Bronchial epithelial cell (primary cell): ENCODE measurements at regions not wholly inside any gene's neighbourhood (a gene's known extent, or its start where the extent isn't known, plus 50 kb on each side); places are given as distances from the start of the nearest gene placed in this dataset.
A peak's percentile ranks its signal among the peaks of the same experiment; 100 is the strongest.

ENCODE experiments used
- DNase-seq: peaks from one replicate; pipeline ENCODE4 v3.0.0-alpha.2; 2010; ENCODE audit warnings: low read depth
- FAIRE-seq: peaks from 2 replicates; lab custom pipeline; 2011; peaks lifted over from hg19 to GRCh38; lab: Jason Lieb, UNC
- H3K27me3 ChIP-seq: 2 replicates; pipeline ENCODE4 v1.5.1; 2011; ENCODE audit warnings: low read length; ENCODE audit not compliant: control insufficient read depth, insufficient read depth
- H3K36me3 ChIP-seq: 2 replicates; pipeline ENCODE4 v1.5.1; 2011; ENCODE audit warnings: low read length; ENCODE audit not compliant: control insufficient read depth, insufficient read depth
- H3K4me3 ChIP-seq: 2 replicates; pipeline ENCODE4 v1.5.1; 2011; ENCODE audit warnings: mild to moderate bottlenecking, low read depth, low read length, control low read depth
- TF ChIP-seq, protein P1 (sequence below): IDR thresholded peaks from 2 replicates; pipeline ENCODE4 v1.5.1; 2011; ENCODE audit warnings: mild to moderate bottlenecking, moderate library complexity, low read length, control low read depth, inconsistent platforms; ENCODE audit not compliant: insufficient read depth, severe bottlenecking

DNA sequence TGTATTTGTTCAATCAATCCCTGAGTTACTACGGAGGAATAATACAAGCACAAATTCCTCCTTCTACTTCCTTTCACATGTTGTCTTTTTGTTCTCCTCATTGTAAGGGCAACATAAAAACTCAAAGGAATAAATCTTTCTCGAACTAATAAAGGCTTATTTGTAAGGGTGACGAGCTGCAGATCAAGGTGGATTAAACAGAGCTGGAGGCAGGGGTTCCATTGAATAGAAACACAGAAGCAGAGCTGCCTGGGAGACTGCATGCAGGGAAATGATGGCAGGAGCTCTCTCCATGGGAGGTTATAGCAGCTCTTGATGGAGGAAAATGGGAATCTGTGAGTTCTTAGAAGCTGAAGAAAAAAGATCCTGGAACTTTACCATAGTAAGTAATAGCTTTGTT lies 160.2 kb downstream of the CYYR1 start:
- H3K4me3 ChIP-seq: no peak overlapping the region
- FAIRE-seq: no peak
- no peaks in the 10 kb centered on the region for H3K27me3 ChIP-seq
- TF ChIP-seq, protein P1, sequence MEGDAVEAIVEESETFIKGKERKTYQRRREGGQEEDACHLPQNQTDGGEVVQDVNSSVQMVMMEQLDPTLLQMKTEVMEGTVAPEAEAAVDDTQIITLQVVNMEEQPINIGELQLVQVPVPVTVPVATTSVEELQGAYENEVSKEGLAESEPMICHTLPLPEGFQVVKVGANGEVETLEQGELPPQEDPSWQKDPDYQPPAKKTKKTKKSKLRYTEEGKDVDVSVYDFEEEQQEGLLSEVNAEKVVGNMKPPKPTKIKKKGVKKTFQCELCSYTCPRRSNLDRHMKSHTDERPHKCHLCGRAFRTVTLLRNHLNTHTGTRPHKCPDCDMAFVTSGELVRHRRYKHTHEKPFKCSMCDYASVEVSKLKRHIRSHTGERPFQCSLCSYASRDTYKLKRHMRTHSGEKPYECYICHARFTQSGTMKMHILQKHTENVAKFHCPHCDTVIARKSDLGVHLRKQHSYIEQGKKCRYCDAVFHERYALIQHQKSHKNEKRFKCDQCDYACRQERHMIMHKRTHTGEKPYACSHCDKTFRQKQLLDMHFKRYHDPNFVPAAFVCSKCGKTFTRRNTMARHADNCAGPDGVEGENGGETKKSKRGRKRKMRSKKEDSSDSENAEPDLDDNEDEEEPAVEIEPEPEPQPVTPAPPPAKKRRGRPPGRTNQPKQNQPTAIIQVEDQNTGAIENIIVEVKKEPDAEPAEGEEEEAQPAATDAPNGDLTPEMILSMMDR: no peak
- no peaks in the 10 kb centered on the region for H3K36me3 ChIP-seq
- DNase-seq: no peak

DNA sequence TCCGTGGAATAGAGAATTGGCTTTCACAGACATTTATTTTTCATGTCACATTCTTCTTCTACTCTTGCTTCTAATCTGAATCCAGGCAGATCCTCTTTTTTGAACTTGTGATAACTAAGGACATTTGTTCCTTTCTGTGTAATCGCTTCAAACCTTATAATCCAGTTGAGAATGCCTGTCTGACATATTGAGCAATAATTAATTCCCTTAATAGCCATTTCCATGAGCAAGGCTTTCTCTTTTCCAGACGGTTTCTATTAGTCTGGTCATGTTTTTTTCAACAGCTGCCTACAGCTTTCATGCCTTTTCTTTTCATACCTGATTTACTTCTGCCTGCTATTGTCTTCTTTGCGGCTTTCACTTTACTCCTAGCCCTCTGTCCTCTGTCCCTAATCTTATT lies 163.4 kb downstream of the CYYR1 start:
- Histone ChIP-seq H3K4me3 (no peak overlapping the region), H3K27me3 (no peaks in the 10 kb centered on the region), H3K36me3 (no peaks in the 10 kb centered on the region)
- DNase-seq (no peak), FAIRE-seq (no peak)
- TF ChIP-seq, protein P1: no peak

DNA sequence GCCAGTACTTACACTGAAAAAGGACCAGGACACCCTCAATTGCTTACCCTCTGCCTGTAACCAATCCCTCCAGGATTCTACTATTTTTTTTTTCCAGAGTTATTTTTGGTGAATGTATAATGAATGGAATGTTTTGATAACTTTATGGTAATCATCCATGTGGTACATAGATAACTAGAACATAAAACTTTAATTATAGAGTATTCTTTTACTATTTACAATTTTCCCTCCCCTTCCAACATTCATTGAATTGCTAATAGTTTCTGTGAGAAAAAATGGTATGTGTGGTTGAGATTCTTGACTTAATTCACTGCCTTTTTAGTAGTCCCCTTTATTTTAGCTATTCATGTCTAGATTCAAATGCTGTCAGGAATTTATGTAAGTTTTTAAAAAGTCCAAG lies 164.6 kb downstream of the CYYR1 start:
- H3K4me3 ChIP-seq: no peak overlapping the region
- DNase-seq (no peak), FAIRE-seq (no peak)
- H3K27me3 ChIP-seq: no peaks in the 10 kb centered on the region
- no peaks in the 10 kb centered on the region for H3K36me3 ChIP-seq
- TF ChIP-seq, protein P1: no peak

DNA sequence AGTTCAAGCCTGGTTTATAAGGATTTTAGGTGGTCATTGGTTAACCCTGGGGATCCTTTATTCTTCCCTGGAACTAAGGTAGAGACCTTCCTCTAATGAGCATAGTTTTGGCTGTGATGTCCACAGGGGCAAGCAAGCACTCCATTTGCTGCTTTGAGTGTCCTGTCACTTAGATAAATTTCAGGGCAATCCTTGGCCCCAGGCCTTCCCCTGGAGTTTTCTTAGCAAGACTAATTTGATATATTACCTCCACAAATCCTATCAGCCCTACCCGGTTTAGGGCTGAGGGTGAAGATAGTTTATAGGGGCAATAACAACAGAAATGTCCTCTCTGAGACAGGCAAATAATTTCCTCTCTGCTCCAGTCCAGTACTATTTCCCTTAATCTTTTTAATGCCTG lies 166.6 kb downstream of the CYYR1 start:
- TF ChIP-seq, protein P1: no peak
- DNase-seq: no peak
- FAIRE-seq: no peak
- Histone ChIP-seq H3K4me3 (peak overlapping the region; percentile 28), H3K27me3 (no peaks in the 10 kb centered on the region), H3K36me3 (no peaks in the 10 kb centered on the region)

DNA sequence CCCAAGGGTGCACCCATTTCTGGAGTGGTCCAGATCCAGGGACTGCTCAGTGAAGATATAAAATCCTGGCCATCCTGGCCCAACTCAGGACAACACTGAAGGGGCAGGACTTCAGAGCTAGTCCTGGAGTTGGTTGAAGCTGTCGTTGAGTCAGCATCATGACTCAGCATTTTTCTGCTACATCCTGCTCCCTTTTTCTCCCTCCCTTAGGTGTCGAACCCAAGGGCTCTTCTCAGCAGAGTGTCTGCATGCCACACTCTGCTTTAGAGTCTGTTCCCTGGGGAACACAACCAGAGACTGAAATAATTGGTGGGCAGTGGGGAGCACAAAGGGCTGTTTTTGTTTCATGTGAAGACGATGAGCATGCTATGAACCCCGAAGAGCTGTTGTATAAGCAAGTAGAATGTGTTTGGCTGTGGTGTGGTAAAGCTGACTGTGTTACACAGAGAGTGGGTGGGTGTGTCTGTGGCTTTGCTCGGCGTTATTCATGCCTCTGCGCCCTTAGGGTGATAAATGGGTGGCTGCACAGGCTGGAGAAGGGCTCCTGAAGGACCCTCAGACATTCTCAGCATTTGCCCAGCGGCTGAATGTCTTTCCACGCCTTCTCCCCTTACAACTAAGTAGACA lies 167.2 kb downstream of the CYYR1 start:
- DNase-seq (peak; percentile 92), FAIRE-seq (peak; percentile 92)
- H3K36me3 ChIP-seq: no peaks in the 10 kb centered on the region
- H3K27me3 ChIP-seq: no peaks in the 10 kb centered on the region
- TF ChIP-seq, protein P1: no peak
- H3K4me3 ChIP-seq: peak overlapping the region; percentile 28

DNA sequence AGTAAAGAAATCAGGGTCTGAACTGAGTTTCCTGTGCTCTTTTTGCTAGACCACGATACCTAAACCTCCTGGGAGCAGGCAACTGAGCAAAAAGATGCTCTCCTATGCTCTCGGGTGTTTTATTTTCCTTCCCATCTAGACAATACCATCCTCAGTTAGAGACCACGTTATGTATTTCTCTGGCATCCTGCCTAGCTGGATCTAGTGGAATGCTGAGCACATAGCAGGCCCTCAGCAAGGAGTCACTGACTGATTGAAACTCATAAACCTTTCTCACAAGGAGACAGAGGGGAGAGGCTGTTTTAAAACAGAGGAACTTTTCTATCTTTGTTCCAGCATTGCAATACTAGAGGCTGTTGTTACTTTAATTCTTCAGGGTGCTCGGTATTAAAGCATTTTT lies 168.0 kb downstream of the CYYR1 start:
- Histone ChIP-seq H3K36me3 (no peaks in the 10 kb centered on the region), H3K27me3 (no peaks in the 10 kb centered on the region), H3K4me3 (no peak overlapping the region)
- no peak for FAIRE-seq
- DNase-seq: peak; percentile 38
- TF ChIP-seq, protein P1: no peak
